ENCODE measurements at regions not wholly inside any gene's neighbourhood (a gene's known extent, or its start where the extent isn't known, plus 50 kb on each side); places are given as distances from the start of the nearest gene placed in this dataset.

DNA sequence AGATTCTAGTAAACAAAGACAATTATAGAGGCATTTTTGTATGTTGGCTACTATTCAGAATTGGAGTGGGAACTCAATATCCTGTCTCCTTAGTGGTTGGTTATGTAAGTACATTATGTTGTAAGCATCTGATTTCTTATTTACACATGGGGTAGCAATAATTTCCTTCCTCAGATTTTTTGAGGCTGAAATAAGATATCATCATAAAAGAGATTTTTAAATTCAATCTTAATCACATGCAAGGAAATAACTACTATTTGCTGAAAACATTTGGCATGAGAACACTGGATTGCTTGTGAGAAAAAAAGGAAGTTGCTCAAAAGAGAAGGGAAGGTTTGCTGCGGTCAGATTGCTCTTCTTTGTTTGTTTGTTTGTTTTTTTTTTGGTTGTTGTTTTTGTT lies 437.7 kb upstream of the HS3ST1 start:
- no peak for DNase-seq (ENCODE audit: low spot score)
- TF ChIP-seq CTCF (IDR thresholded peaks at IDR 0.05; ENCODE audit: borderline replicate concordance, control extremely low read depth, extremely low read depth, insufficient read depth, missing control alignments) = no peak
- in situ Hi-C loops (cut with MboI; ENCODE audit: low sequenced_read_pairs, unreplicated experiment) = no loop called here

- in situ Hi-C loops (cut with MboI; ENCODE audit: low sequenced_read_pairs, unreplicated experiment) = no loop called here
- TF ChIP-seq CTCF (IDR thresholded peaks at IDR 0.05; ENCODE audit: borderline replicate concordance, control extremely low read depth, extremely low read depth, insufficient read depth, missing control alignments) = no peak
- no peak for DNase-seq (ENCODE audit: low spot score)
Measured at GRCh38 chr4:11860996-11861395, 432.3 kb upstream of the HS3ST1 start.

DNA sequence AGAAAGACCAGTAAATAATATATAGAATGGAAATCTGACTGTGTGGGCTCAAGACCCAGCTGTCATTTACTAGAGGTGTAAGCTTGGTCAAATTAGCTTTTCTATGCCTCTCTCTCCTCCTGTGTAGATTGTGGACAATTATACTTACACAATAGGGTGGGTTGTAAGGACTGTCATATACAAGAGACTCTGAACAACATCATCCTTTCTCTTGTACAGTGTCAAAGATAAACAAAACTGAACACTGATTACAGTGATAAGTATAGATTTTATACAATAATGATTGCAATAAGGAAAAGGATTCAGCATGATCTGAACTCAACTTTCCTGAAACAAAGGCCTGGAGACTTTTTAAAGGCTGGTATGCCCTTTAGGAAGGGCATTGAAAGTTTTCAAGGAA lies 429.2 kb upstream of the HS3ST1 start:
- DNase-seq (ENCODE audit: low spot score) = no peak
- in situ Hi-C loops (cut with MboI; ENCODE audit: low sequenced_read_pairs, unreplicated experiment) = no loop called here

GRCh38 chr4:11847167-11847566 lies 418.5 kb upstream of the HS3ST1 start:
- in situ Hi-C loops (cut with MboI; ENCODE audit: low sequenced_read_pairs, unreplicated experiment) = no loop called here
- no peak for DNase-seq (ENCODE audit: low spot score)
- no peak for TF ChIP-seq CTCF (IDR thresholded peaks at IDR 0.05; ENCODE audit: borderline replicate concordance, control extremely low read depth, extremely low read depth, insufficient read depth, missing control alignments)

More for the DNA sequence above, 429.2 kb upstream of the HS3ST1 start:
- no peak for TF ChIP-seq CTCF (IDR thresholded peaks at IDR 0.05; ENCODE audit: borderline replicate concordance, control extremely low read depth, extremely low read depth, insufficient read depth, missing control alignments)

GRCh38 chr4:11843927-11844326 lies 415.2 kb upstream of the HS3ST1 start:
- no peak for DNase-seq (ENCODE audit: low spot score)
- in situ Hi-C loops (cut with MboI; ENCODE audit: low sequenced_read_pairs, unreplicated experiment) = no loop called here

GRCh38 chr4:11843340-11843739 lies 414.6 kb upstream of the HS3ST1 start:
- TF ChIP-seq CTCF (IDR thresholded peaks at IDR 0.05; ENCODE audit: borderline replicate concordance, control extremely low read depth, extremely low read depth, insufficient read depth, missing control alignments) = no peak
- no peak for DNase-seq (ENCODE audit: low spot score)
- in situ Hi-C loops (cut with MboI; ENCODE audit: low sequenced_read_pairs, unreplicated experiment) = no loop called here

More at GRCh38 chr4:11843927-11844326, 415.2 kb upstream of the HS3ST1 start:
- no peak for TF ChIP-seq CTCF (IDR thresholded peaks at IDR 0.05; ENCODE audit: borderline replicate concordance, control extremely low read depth, extremely low read depth, insufficient read depth, missing control alignments)

Data from GM13976 (cell line).